Calu3 (cell line): ENCODE measurements at regions not wholly inside any gene's neighbourhood (a gene's known extent, or its start where the extent isn't known, plus 50 kb on each side); places are given as distances from the start of the nearest gene placed in this dataset.

ENCODE experiments used
- BruUV-seq: library from RNA; stranded (reverse); fragments of 400-500 nt; replicated peaks from 2 replicates; lab custom pipeline; 2021; lab: Mats Ljungman, UMichigan
- CTCF ChIA-PET: fragments of 300-600 bp; sonication (Branson Sonifier 250); formaldehyde crosslinking; loops from one replicate; lab custom pipeline; 2022; ENCODE audit warnings: antibody characterized with exemption; lab: Charles Lee
- DNase-seq: peaks from one replicate; pipeline ENCODE4 v3.0.0; 2022
- H3K27ac Mint-ChIP-seq: one replicate; pipeline ENCODE4 v1.8.0; 2022; ENCODE audit warnings: mixed read lengths; ENCODE audit not compliant: unreplicated experiment
- H3K27me3 Mint-ChIP-seq: one replicate; pipeline ENCODE4 v1.8.0; 2022; ENCODE audit warnings: mixed read lengths; ENCODE audit not compliant: unreplicated experiment
- H3K36me3 Mint-ChIP-seq: one replicate; pipeline ENCODE4 v1.8.0; 2022; ENCODE audit warnings: mild to moderate bottlenecking, moderate library complexity, mixed read lengths; ENCODE audit not compliant: insufficient read depth, unreplicated experiment
- H3K4me1 Mint-ChIP-seq: one replicate; pipeline ENCODE4 v1.8.0; 2022; ENCODE audit warnings: mild to moderate bottlenecking, low read depth, mixed read lengths; ENCODE audit not compliant: unreplicated experiment
- H3K4me3 Mint-ChIP-seq: one replicate; pipeline ENCODE4 v1.8.0; 2022; ENCODE audit warnings: mild to moderate bottlenecking, low read depth, moderate library complexity, mixed read lengths; ENCODE audit not compliant: unreplicated experiment
- H3K9me3 Mint-ChIP-seq: one replicate; pipeline ENCODE4 v1.8.0; 2022; ENCODE audit warnings: low read depth, mixed read lengths; ENCODE audit not compliant: unreplicated experiment
- CTCF ChIP-seq: fragments of 200-600 bp; IDR thresholded peaks from one replicate; pipeline ENCODE4 v1.8.0; 2022; ENCODE audit warnings: antibody characterized with exemption; ENCODE audit not compliant: unreplicated experiment
- intact Hi-C: fragments of 100-400 bp; cut with micrococcal nuclease; formaldehyde crosslinking; loops from one replicate; pipeline ENCODE4 v1.10.0; 2022; ENCODE audit not compliant: unreplicated experiment

DNA sequence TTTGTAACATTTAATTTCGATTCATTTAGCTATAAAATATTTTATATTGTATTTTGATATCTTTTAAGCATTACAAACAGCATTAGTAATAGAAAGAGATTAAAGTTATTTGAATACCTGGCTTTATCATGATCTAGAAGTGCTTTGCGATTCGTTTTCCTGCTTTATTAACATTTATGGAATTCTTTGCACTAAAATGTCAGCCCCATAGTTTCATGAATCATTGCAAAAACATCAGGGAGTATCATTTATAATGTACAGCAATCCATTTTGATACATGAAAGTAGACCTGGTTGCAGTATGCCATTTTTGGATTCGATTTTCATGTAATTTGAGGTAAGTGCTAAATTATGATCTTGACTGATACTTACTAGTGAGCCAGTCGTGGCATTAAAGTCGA is 108.0 kb upstream of the DPYD start:
- Mint-ChIP-seq H3K9me3 (no peaks in the 10 kb centered on the region), H3K4me3 (no peak overlapping the region), H3K27ac (no peak overlapping the region), H3K4me1 (peaks cover 12% of the 10 kb centered on the region), H3K27me3 (no peaks in the 10 kb centered on the region), H3K36me3 (no peaks in the 10 kb centered on the region)
- no TSS peak for BruUV-seq
- CTCF ChIA-PET = no interaction called here
- DNase-seq = no peak
- TF ChIP-seq CTCF = no peak
- intact Hi-C loops = no loop called here

DNA sequence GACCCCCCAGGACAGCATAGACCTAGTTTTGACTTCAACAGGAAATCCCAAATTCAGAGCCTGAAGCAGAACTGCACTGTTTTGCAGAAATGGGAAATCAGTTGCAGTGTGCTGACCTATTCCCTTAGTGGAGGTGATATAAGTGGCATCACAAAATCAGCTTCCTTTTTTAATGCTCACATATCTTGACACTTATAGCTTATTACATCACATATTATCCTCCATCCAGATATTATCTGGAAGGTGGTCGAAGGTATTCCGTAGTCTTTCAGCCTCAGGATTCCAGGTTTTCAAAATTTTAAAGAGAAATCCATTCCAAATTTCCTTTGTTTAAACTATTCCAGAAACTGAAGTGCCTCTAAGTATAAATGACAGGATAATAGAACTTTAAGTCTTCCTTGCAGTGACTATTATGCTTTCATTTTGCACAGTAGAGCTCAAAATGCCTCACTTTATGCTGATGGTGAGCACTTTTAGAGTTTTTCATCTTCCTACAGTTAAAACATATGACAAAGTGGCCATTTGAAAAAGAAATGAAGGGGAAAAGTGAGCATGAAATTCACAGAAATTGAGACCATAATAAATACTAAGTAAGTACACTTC is 106.4 kb upstream of the DPYD start:
- CTCF ChIA-PET = no interaction called here
- no peak for TF ChIP-seq CTCF
- no TSS peak for BruUV-seq
- no peaks in the 10 kb centered on the region for H3K36me3 Mint-ChIP-seq
- peaks cover 8% of the 10 kb centered on the region for H3K4me1 Mint-ChIP-seq
- intact Hi-C loops = no loop called here
- no peak for DNase-seq
- H3K9me3 Mint-ChIP-seq = no peaks in the 10 kb centered on the region
- no peak overlapping the region for H3K4me3 Mint-ChIP-seq
- H3K27ac Mint-ChIP-seq = no peak overlapping the region
- H3K27me3 Mint-ChIP-seq = no peaks in the 10 kb centered on the region

- no peaks in the 10 kb centered on the region for H3K9me3 Mint-ChIP-seq
- H3K4me1 Mint-ChIP-seq = peaks cover 8% of the 10 kb centered on the region
- intact Hi-C loops = no loop called here
- BruUV-seq = no TSS peak
- no peak for TF ChIP-seq CTCF
- no peak for DNase-seq
- no peak overlapping the region for H3K4me3 Mint-ChIP-seq
- H3K36me3 Mint-ChIP-seq = no peaks in the 10 kb centered on the region
- no peak overlapping the region for H3K27ac Mint-ChIP-seq
- no peaks in the 10 kb centered on the region for H3K27me3 Mint-ChIP-seq
- CTCF ChIA-PET = interaction anchor here (1.4 kb wide), 1 partner anchor 22 kb away, joined by 5 read pairs; no protein-coding TSS in a partner anchor
These were observed 105.0 kb upstream of the DPYD start for GRCh38 chr1:98025858-98026257.

DNA sequence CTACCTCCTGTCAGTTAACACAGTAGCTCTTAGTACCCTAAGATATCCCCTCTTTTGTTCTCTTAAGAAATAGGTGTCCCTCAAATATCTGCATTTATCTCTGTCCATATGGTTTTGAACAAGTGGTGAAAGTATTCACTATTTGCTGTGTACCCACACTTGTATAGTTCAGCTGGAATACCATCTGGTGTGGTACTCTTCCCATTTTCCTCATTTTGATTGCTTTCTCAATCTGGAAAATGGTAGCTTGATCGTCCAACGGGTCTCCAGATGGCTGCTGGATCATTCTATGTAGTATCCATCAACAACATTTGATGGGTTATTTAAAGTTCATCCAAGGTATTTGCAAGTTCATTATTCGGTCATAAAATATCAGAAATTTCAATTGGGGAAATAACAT is 100.3 kb upstream of the DPYD start:
- H3K9me3 Mint-ChIP-seq = no peaks in the 10 kb centered on the region
- DNase-seq = no peak
- CTCF ChIA-PET = no interaction called here
- no peak overlapping the region for H3K4me3 Mint-ChIP-seq
- H3K27ac Mint-ChIP-seq = no peak overlapping the region
- H3K4me1 Mint-ChIP-seq = peaks cover 8% of the 10 kb centered on the region
- H3K36me3 Mint-ChIP-seq = no peaks in the 10 kb centered on the region
- intact Hi-C loops = no loop called here
- H3K27me3 Mint-ChIP-seq = no peaks in the 10 kb centered on the region
- TF ChIP-seq CTCF = no peak
- no TSS peak for BruUV-seq
